ENCODE measurements at regions not wholly inside any gene's neighbourhood (a gene's known extent, or its start where the extent isn't known, plus 50 kb on each side); places are given as distances from the start of the nearest gene placed in this dataset.

GRCh38 chr5:3122985-3123762, 371.7 kb upstream of the IRX2 start:
- intact Hi-C loops (cut with micrococcal nuclease) = no loop called here
- Histone ChIP-seq H3K36me3 (ENCODE audit: control insufficient read depth in 1 of 2, insufficient read depth in 2 of 2, low read length in 2 of 2) (no peaks in the 10 kb centered on the region), H2AFZ (ENCODE audit: low read depth, low read length, poor library complexity, severe bottlenecking) (no peak overlapping the region), H3K4me2 (ENCODE audit: low read length) (no peak overlapping the region), H3K79me2 (ENCODE audit: insufficient read depth, low read length) (no peaks in the 10 kb centered on the region), H3K27ac (ENCODE audit: low read depth, low read length) (no peak overlapping the region), H3K4me1 (ENCODE audit: control insufficient read depth in 1 of 2, insufficient read depth in 2 of 2, low read length in 2 of 2) (no peaks in the 10 kb centered on the region), H4K20me1 (ENCODE audit: insufficient read depth) (no peaks in the 10 kb centered on the region), H3K9ac (ENCODE audit: low read length) (no peak overlapping the region), H3K9me3 (ENCODE audit: control insufficient read depth in 1 of 2, insufficient read depth in 1 of 2, low read depth in 1 of 2, low read length in 2 of 2) (peaks cover 19 to 40% of the 10 kb centered on the region in 2 experiments; a peak in 2 of 4 replicates), H3K27me3 (ENCODE audit: insufficient read depth, low read length) (no peaks in the 10 kb centered on the region), H3K4me3 (replicated peaks in 1 of 2; ENCODE audit: low read depth in 1 of 2, low read length in 2 of 2) (no peak overlapping the region), H3K9me2 (ENCODE audit: insufficient read depth) (no peaks in the 10 kb centered on the region)
- CTCF ChIA-PET = no interaction called here
- DNase-seq (ENCODE audit: low read depth, low spot score) = no peak
- BruUV-seq (replicated peaks) = no TSS peak
- no peak for ATAC-seq
- RAD21 ChIA-PET (ENCODE audit: low non-redundant PET in 1 of 2, low total read pairs in 2 of 2, uncharacterized antibody in 2 of 2, unreplicated experiment in 2 of 2) = no interaction called here
- no peak for TF ChIP-seq JUND (IDR thresholded peaks at IDR 0.05)
- POLR2A ChIA-PET = no interaction called here

GRCh38 chr5:3122216-3122615, 370.7 kb upstream of the IRX2 start:
- no peak for ATAC-seq
- TF ChIP-seq ZNF274 (IDR thresholded peaks at IDR 0.05; ENCODE audit: low read depth, low read length) = no peak
- TF ChIP-seq SIN3A (IDR thresholded peaks at IDR 0.05; ENCODE audit: low read depth) = no peak
- no peak for TF ChIP-seq ELF1 (IDR thresholded peaks at IDR 0.05; ENCODE audit: borderline replicate concordance, low read depth)
- no peak for TF ChIP-seq CTCF (IDR thresholded peaks at IDR 0.05 in 2 of 3, conservative IDR thresholded peaks at IDR 0.05 in 1 of 3; ENCODE audit: borderline replicate concordance in 1 of 3, insufficient read depth in 1 of 3, low read depth in 2 of 3, low read length in 2 of 3)
- no peak for TF ChIP-seq POLR2AphosphoS5 (IDR thresholded peaks at IDR 0.05; ENCODE audit: low read depth, low read length)
- no peak for TF ChIP-seq ATF3 (IDR thresholded peaks at IDR 0.05)
- no peak for TF ChIP-seq JUND (IDR thresholded peaks at IDR 0.05)
- TF ChIP-seq CBX3 (IDR thresholded peaks at IDR 0.05; ENCODE audit: low read depth) = no peak
- TF ChIP-seq CEBPB (IDR thresholded peaks at IDR 0.05; ENCODE audit: low read depth) = no peak
- no peak for TF ChIP-seq TCF7L2 (IDR thresholded peaks at IDR 0.05; ENCODE audit: borderline replicate concordance, extremely low read depth, insufficient read depth, insufficient read length)
- TF ChIP-seq YY1 (IDR thresholded peaks at IDR 0.05; ENCODE audit: extremely low read depth, insufficient replicate concordance, low read depth, low read length) = no peak
- no peak for TF ChIP-seq FOSL1 (IDR thresholded peaks at IDR 0.05; ENCODE audit: low read depth)
- TF ChIP-seq MAX (IDR thresholded peaks at IDR 0.05) = no peak
- no peak for TF ChIP-seq RAD21 (IDR thresholded peaks at IDR 0.05; ENCODE audit: low read depth)
- TF ChIP-seq EZH2 (IDR thresholded peaks at IDR 0.05) = no peak
- Histone ChIP-seq H3K4me2 (ENCODE audit: low read length) (no peak overlapping the region), H3K27ac (ENCODE audit: low read depth, low read length) (no peak overlapping the region), H3K27me3 (ENCODE audit: insufficient read depth, low read length) (no peaks in the 10 kb centered on the region), H4K20me1 (ENCODE audit: insufficient read depth) (no peaks in the 10 kb centered on the region), H3K9me2 (ENCODE audit: insufficient read depth) (no peaks in the 10 kb centered on the region), H3K9me3 (ENCODE audit: control insufficient read depth in 1 of 2, insufficient read depth in 1 of 2, low read depth in 1 of 2, low read length in 2 of 2) (peaks cover 19 to 34% of the 10 kb centered on the region in 2 experiments; a peak in 2 of 4 replicates), H3K36me3 (ENCODE audit: control insufficient read depth in 1 of 2, insufficient read depth in 2 of 2, low read length in 2 of 2) (no peaks in the 10 kb centered on the region), H3K79me2 (ENCODE audit: insufficient read depth, low read length) (no peaks in the 10 kb centered on the region), H3K4me3 (replicated peaks in 1 of 2; ENCODE audit: low read depth in 1 of 2, low read length in 2 of 2) (no peak overlapping the region), H3K9ac (ENCODE audit: low read length) (no peak overlapping the region), H3K4me1 (ENCODE audit: control insufficient read depth in 1 of 2, insufficient read depth in 2 of 2, low read length in 2 of 2) (no peaks in the 10 kb centered on the region), H2AFZ (ENCODE audit: low read depth, low read length, poor library complexity, severe bottlenecking) (no peak overlapping the region)
- no TSS peak for BruUV-seq (replicated peaks)
- intact Hi-C loops (cut with micrococcal nuclease) = no loop called here
- ChIA-PET CTCF (no interaction called here), POLR2A (no interaction called here), RAD21 (ENCODE audit: low non-redundant PET in 1 of 2, low total read pairs in 2 of 2, uncharacterized antibody in 2 of 2, unreplicated experiment in 2 of 2) (no interaction called here)
- no peak for DNase-seq (ENCODE audit: low read depth, low spot score)
